ENCODE measurements at regions not wholly inside any gene's neighbourhood (a gene's known extent, or its start where the extent isn't known, plus 50 kb on each side); places are given as distances from the start of the nearest gene placed in this dataset.

DNA sequence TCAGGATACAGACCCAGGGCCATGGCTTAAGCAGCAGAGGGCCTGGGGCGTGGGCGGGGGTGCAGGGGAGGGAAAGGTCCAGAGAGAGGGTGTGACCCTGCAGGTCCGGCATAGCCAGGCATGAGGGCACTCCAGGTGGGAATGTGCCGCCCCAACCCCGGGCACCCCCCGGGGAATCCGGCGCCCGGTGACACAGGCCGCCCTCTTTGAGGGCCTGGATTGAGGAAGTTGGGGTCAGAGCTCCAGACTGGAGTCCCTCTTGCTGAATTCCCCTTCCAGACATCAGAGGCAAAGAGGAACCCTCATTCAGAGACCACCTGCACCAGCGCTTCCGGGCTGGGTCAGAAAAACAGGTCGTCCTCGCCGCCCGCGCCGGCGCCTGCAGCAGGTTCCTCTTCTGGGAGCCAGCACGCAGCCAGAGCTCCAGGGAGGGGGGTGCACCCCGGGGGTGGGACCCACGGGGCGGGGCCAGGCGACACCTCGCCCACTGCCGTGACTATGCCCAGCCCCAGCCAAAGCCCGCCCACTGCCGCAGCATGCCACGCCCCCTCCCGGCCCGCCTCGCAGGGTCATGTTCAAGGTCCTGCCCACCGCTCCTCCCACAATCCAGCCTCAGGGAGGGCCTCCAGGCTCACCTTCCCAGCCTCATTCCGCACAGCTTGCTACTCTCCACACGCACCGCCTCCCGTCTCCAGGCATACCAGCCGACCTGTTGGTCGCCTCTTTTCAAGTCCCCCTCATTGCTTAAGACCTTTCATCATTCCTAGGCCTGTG lies 98.3 kb upstream of the ID2 start:
- no peak overlapping the region for H3K56ac ChIP-seq (ENCODE audit: insufficient read length, low read depth, low read length)
- H3K36me3 Mint-ChIP-seq (ENCODE audit: insufficient read depth in 1 of 3, low read depth in 3 of 3) = no peaks in the 10 kb centered on the region; a peak in 2 of 7 replicates
- H3K23ac ChIP-seq (ENCODE audit: insufficient read length, low read depth, low read length) = no peak overlapping the region
- H3K79me2 ChIP-seq (ENCODE audit: insufficient read depth, low read length) = no peaks in the 10 kb centered on the region
- H3K23me2 ChIP-seq (ENCODE audit: insufficient read length, low read depth, low read length, poor library complexity, severe bottlenecking) = no peaks in the 10 kb centered on the region
- H3K4ac ChIP-seq (ENCODE audit: low read depth, low read length) = no peak overlapping the region
- no peak overlapping the region for H2AFZ ChIP-seq (ENCODE audit: low read length)
- H4K5ac ChIP-seq (ENCODE audit: insufficient read length, low read depth, low read length) = no peak overlapping the region
- H3K27ac Mint-ChIP-seq = peak overlapping the region in 2 of 3 experiments; percentile 49 to 92; a peak in 5 of 7 replicates
- H3K9me3 ChIP-seq (ENCODE audit: control insufficient read depth, low read depth, low read length) = no peaks in the 10 kb centered on the region
- H3K4me1 Mint-ChIP-seq = peaks cover 38 to 39% of the 10 kb centered on the region in 2 experiments
- DNase-seq = peak; percentile 99
- no CpG with 5 or more reads among the region's 39 CpGs for WGBS (ENCODE audit: extremely low coverage, insufficient read length, low lambda C conversion rate)
- H3K14ac ChIP-seq (ENCODE audit: insufficient read depth, low read length) = no peak overlapping the region
- TF ChIP-seq, protein P1, sequence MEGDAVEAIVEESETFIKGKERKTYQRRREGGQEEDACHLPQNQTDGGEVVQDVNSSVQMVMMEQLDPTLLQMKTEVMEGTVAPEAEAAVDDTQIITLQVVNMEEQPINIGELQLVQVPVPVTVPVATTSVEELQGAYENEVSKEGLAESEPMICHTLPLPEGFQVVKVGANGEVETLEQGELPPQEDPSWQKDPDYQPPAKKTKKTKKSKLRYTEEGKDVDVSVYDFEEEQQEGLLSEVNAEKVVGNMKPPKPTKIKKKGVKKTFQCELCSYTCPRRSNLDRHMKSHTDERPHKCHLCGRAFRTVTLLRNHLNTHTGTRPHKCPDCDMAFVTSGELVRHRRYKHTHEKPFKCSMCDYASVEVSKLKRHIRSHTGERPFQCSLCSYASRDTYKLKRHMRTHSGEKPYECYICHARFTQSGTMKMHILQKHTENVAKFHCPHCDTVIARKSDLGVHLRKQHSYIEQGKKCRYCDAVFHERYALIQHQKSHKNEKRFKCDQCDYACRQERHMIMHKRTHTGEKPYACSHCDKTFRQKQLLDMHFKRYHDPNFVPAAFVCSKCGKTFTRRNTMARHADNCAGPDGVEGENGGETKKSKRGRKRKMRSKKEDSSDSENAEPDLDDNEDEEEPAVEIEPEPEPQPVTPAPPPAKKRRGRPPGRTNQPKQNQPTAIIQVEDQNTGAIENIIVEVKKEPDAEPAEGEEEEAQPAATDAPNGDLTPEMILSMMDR (conservative IDR thresholded peaks at IDR 0.05) = no peak
- no peaks in the 10 kb centered on the region for H4K20me1 ChIP-seq (ENCODE audit: control insufficient read depth, insufficient read depth, insufficient read length)
- H3K9ac ChIP-seq (ENCODE audit: extremely low read depth, insufficient read length, low read length) = no peak overlapping the region
- no peaks in the 10 kb centered on the region for H3K79me1 ChIP-seq (ENCODE audit: insufficient read depth, low read depth, low read length, poor library complexity, severe bottlenecking)
- no peak overlapping the region for H3K18ac ChIP-seq (ENCODE audit: insufficient read length, low read depth, low read length)
- H3K4me2 ChIP-seq (ENCODE audit: insufficient read depth, insufficient read length, low read length) = peak overlapping the region; percentile 14
- H3K4me1 ChIP-seq (ENCODE audit: insufficient read depth, low read length) = no peaks in the 10 kb centered on the region; the same call in 1 of the 2 replicates
- no peak overlapping the region for H4K91ac ChIP-seq (ENCODE audit: insufficient read length, low read depth, low read length)
- H3K27me3 ChIP-seq (ENCODE audit: insufficient read depth, low read length) = no peaks in the 10 kb centered on the region
- no peak overlapping the region for H3T11ph ChIP-seq (ENCODE audit: low read length)
- no peak overlapping the region for H2BK5ac ChIP-seq (ENCODE audit: insufficient read length, low read length)
- peak overlapping the region; percentile 48 to 63 for H3K4me3 Mint-ChIP-seq
- no peak overlapping the region for H2BK12ac ChIP-seq (ENCODE audit: insufficient read length, low read depth, low read length)
- peaks cover 23% of the 10 kb centered on the region for H3K27me3 Mint-ChIP-seq (ENCODE audit: low read depth)
- no peak overlapping the region for H4K8ac ChIP-seq (replicated peaks; ENCODE audit: insufficient read length, low read depth, low read length)
- H2BK20ac ChIP-seq (ENCODE audit: low read depth, low read length, poor library complexity, severe bottlenecking) = no peak overlapping the region
- H2BK15ac ChIP-seq (ENCODE audit: low read depth, low read length) = no peak overlapping the region
- H2BK120ac ChIP-seq (ENCODE audit: low read depth, low read length, poor library complexity, severe bottlenecking) = no peak overlapping the region
- H3K9me3 Mint-ChIP-seq = no peaks in the 10 kb centered on the region; a peak in 2 of 5 replicates
- H2AK5ac ChIP-seq (ENCODE audit: insufficient read length, low read length) = no peak overlapping the region
- no peak overlapping the region for H3K27ac ChIP-seq (ENCODE audit: insufficient read length, low read depth, low read length)

All from H9 (cell line).